Stimulated activated CD4-positive, alpha-beta T cell treated with anti-CD3 and anti-CD28 coated beads, Interleukin-4, amount 100 ng/mL, for 24 hours (primary cell): ENCODE measurements at regions not wholly inside any gene's neighbourhood (a gene's known extent, or its start where the extent isn't known, plus 50 kb on each side); places are given as distances from the start of the nearest gene placed in this dataset.

Experiments
- DNase-seq: peaks from one replicate; pipeline ENCODE4 v3.0.0-alpha.2; 2020

DNA sequence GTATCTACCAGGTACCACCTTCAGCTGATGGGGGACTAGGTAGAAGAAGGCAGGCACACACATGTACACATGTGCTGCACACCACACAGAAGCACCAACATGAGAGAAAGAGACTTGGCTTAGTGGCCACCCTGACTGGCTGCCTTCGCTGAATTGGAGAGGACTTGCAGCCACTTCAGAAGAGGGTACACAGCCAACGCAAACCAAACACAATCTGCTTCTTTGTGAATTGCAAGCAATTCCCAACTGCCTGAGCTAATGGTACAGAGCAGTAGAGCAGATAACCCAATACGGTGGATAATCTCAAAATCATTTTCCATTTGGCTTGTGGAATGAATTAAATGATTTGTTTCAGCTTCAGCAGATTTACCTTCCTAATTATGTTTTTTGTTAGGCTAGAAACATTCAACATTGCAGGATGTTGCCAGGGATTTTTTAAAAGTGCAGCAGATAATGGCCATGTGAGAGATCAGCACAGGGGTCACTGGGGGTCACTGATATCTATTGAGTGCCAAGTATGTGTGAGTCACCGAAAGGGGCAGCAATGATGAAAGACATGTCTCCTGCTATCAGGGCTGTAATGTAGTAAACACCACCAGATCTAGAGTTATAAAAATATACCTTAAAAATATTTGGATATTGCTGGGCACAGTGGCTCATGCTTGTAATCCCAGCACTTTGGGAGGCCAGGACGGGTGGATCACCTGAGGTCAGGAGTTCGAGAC lies 652.6 kb downstream of the BCL11A start:
- no peak for DNase-seq

DNA sequence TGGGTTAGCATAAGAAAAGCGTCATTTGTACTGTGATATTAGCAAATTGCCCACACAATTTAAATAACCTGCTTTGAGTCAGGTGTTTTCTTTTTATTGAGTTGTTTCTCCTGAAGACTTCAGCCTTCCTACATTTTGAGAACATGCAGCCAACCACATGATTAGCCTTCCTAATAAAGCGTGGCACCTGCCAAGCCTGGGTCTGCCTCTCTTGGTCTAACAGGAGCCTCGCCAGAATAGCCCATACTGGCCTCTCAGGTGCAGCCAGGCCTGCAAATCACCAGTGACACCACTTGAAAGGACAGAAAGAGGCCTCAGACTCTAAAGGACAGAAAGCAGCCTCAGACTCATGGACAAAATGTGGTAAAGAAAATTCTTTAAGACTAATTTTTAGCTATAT lies 653.8 kb downstream of the BCL11A start:
- DNase-seq = no peak

DNA sequence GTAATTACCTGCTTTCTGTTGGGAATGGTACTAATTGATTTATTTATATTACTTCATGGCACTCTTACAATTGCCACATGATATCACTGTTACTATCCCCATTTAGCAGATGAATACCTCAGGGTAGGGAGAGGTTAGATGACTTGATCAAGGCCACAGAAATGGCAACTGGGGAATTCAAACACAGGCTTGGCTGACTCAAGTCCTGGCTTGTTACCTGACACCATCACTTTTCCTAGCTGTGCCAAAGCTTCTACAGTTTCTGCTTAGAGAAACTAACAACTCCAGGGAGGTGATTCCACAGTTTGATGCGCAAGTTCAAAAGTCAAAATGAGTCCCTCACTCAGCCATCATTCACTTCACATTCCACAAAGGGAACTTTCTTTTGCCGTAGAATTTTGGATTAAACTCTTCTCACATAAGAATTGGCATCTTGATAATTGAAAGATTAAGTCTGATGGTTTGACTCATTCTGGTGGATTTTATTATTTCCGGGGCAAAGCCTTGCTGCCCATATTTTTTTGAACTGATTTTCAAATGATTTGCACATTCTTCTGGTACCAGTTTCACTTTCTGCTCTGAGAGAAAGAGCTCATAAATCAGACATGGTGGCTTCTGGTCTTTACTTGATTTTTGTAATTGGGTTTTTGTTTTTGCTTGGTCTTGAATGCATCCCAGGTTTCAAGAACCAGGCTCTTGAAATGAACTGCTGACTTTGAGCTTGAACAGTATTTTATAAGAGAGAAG lies 656.8 kb downstream of the BCL11A start:
- no peak for DNase-seq

DNA sequence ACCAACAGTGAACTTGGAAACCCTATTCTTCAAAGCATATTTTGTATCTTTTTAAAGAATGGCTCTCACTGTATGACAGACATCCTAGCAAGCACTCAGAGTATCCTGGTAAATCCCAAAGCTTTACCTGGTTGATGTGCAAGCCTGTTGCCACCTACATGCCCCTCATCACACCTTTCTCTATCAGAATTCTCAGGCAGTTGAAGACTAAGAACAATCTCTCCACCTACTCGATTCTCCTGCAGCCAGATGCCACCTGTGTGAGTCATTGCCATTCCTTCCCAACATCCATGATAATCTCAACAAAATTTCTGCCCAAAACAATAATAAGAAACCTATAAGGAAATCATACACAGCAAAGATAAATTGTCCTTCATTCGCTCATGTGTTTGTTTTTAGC lies 659.8 kb downstream of the BCL11A start:
- no peak for DNase-seq

DNA sequence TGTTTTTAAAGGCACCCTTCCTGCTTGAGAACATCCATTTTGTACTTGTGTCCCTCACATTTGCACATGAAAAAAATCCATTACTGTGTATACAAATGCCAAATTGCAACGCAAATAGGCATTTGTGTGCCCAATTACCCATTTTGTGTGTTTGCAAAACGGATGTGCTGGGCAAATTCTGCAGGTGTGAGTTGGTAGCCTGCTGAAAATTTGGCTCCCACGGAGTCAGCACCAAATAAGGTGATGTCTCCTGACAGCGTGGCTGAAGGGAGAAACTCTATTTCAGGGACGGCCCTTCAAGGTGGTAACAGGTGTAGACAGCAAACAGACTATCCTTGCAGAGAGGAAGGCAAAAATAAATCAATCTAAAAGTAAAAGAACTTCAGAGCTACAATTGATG lies 661.1 kb downstream of the BCL11A start:
- DNase-seq = no peak

DNA sequence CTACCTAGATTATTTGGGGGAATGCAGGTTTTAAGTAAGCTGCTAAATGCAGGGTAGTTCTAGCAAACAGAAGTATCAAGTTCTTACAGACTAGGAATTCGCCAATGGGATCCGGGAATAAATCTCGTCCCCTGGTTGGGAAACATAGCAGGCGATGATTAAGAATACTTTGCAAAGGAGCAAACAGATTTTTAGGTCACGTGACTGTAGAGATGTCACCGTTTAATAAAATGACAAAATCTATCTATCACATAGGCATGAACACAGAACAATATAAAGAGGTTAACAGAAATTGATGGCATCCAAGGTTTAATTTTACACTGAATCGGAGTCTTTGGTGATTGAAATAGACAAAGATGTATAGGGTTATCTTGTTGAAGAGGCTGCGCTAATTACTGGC lies 664.1 kb downstream of the BCL11A start:
- no peak for DNase-seq

DNA sequence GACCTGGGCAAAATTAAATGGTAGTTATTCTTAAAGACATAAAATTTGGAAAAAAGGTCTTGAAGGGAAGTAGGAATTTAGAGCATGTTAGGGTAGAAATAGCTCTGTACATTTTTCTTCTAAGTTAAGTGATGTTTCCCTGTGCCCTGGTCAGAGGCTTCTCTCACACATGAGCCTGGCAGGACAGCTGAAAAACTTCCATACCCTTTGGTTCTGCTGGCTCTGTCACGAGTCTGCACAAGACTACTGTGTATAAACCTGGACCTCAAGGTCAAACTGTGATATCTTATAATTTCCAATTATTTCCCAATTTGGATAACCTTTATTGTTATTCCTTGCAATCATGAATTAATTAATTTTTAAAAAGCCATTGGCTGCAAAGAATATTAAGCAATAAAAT lies 664.7 kb downstream of the BCL11A start:
- DNase-seq = no peak

DNA sequence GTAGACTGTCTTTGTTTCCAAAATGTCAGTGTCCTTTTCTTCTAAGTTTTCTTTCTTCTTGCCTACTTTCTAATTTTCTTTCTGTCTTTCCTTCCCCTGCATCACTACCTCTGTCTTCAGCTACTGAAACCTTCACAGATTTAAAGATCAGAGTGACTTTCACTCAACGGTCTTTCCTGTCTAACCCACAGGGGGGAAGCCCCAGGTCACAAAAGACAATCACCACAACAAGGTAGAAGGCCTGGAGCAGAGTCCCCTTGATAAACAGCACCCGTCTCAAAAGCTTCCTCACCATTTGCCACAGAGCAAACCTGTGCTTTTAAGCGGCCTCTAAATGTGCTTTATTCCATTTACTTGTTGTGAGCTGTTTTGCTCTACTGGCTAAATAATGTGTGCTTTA lies 665.4 kb downstream of the BCL11A start:
- peak; percentile 22 for DNase-seq

DNA sequence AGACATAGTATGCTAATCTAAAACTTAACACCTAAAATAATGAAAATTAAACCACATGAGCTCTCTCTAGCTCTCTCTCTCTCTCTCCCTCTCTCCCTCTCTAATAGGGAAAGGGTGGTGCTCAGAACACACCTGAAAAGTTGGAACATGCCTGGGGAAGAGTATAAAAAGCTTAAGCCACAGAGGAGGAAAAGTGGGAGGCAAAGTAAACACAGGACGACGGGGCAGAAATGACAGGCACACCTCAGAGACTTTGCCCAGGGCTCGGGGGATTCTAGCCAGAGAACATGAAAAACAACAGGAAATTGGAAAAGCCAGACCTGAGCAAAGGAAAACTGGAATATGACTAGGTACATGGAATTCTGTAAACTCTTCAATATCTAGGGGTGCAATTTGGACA lies 666.1 kb downstream of the BCL11A start:
- no peak for DNase-seq

DNA sequence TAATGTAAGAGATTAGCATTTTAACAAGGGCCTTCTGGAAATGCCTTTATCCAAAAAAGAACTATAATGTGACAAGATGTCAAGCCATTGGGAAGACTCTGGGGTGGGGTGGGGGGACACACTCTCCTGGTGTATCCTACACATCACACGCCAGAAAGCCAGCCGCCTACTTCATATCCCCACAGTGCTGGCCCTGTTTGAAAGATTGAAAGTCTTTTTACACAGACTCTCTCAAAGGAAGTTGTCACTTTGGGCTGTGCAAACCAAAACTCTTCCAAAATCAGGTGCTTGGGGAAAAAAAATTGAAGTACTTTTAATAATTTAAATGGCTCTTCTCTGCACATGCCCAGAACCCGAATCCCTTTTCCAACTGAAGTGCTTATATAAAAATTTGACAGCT lies 666.7 kb downstream of the BCL11A start:
- no peak for DNase-seq

DNA sequence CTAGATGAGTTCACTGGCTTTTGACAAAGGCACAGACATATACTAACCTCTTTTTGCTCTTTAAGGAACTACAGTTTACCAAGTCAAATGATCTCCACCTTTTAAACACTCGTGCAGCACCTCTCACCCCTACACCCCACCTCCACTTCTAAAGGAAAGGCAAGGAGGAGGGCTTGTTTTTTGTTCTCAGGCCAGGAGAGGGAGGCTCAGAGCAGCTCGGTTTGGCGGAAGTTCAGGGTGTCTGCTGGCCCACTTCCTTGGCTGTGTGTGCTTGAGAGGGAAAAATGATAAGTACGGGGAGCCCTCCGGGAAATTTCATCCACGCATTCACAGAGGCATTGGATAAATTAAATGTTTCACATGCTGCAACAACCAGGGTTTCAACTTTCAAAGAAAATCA lies 667.9 kb downstream of the BCL11A start:
- no peak for DNase-seq

DNA sequence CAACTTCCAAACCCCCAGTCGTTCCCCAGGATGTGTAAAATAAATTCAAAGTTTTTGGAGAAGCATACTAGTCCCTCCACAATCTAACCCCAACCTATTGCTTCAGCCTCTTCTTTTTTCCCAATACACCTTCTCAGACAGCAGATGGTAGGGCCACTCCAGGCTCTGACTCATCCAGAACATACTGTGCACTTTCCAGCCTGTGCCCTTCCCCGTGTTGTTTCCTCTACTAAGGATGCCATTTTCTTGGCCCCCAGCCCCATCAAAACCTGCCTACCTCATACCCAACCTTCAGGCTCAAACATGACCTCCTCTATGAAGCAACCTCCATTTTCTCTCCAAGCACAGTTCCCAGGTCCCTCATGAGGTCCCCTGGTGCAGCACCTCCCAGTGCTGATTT lies 669.3 kb downstream of the BCL11A start:
- no peak for DNase-seq

DNA sequence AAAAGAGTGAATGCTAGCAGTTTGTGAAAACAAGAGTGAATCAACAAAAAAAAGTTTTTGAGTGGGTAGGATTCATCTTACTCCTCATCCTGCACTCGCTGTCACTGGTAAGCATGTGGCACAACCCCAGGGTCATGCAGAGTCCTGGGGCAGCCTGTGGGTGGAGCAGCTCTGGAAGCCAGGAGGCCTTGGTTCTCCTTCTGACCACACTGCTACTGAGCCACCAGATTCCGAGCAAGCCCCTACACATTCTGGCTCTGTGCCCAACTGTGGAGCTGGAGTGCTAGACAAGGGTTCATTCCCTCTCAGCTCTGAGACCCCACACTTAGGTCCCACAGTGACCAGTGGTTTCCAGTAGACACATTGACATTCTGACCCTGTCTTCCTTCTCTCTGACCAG lies 670.6 kb downstream of the BCL11A start:
- DNase-seq = no peak

DNA sequence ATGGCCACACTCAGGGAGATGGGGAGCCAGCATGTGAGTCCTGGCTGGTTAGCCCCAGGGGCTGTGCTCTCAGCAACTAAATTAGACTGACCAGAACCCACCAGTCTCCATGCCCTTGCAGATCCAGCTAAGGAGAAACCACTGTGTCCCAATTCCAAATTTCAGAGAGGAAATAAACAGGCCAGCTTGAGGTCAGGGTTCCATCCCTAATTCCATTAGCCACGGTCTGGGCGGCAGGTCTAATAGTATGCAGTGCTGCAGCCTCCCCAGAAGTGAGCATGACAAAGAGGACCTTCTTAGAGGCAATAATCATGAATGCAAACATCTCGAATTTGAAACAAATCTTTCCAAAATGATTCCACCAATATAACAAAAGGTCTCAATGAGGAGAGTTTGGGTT lies 671.2 kb downstream of the BCL11A start:
- no peak for DNase-seq

DNA sequence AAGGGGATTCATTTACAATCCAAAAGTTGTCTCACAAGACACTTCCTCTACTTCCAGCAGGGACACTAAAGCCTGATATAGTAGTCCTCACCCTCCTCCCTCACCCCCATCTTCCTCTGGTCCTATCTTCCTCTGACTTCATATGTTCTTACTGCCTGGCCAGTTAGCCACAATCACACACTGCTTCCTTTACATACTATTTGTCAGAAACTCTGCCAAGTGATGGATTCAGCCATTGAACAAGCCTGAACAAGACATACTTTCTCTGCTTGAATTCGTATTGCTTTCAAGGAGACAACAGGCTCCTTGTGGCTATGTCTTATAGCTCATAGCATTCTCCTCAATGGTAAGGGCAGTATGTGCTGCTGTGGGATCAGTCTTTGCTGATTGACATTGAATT lies 672.2 kb downstream of the BCL11A start:
- DNase-seq = no peak

DNA sequence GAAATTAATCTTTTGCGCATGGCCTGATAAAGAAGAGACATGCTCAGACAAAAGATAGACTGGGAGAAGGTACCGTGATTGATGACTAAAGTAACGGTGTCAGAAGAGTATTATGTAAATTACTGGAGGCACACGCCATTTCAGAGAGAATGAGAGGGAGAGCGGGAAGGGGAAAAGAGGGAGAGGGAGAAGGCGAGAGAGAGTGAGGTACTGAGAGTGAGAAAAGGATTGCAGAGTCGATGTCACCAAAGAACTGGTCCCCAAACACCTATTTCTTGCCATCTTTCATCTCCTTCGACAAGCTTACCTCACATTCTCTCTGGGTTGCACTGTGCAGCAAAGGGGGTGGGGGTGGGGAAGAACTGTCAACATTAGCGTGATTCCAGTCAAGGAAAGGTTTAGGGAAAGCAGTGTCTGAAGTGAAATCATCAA lies 673.7 kb downstream of the BCL11A start:
- DNase-seq = no peak

DNA sequence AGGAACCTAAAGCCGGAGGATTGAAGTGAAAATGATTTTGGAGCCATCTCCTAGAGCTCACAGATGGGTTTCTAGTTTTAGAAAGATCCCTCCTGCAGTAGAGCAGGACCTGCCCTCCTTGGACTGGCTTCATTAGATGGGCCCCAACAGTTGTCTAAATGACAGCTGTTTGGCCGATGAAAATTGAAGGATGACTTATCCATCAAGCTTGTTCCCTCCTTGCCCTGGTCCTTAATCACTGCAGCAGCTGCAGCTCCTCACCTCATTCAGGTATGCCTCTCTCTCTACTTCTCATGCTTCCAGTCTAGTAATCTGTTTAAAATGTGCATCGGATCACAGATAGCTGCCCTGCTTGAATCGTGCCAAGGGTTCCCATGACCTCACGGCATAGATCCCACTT lies 677.6 kb downstream of the BCL11A start:
- DNase-seq = no peak

DNA sequence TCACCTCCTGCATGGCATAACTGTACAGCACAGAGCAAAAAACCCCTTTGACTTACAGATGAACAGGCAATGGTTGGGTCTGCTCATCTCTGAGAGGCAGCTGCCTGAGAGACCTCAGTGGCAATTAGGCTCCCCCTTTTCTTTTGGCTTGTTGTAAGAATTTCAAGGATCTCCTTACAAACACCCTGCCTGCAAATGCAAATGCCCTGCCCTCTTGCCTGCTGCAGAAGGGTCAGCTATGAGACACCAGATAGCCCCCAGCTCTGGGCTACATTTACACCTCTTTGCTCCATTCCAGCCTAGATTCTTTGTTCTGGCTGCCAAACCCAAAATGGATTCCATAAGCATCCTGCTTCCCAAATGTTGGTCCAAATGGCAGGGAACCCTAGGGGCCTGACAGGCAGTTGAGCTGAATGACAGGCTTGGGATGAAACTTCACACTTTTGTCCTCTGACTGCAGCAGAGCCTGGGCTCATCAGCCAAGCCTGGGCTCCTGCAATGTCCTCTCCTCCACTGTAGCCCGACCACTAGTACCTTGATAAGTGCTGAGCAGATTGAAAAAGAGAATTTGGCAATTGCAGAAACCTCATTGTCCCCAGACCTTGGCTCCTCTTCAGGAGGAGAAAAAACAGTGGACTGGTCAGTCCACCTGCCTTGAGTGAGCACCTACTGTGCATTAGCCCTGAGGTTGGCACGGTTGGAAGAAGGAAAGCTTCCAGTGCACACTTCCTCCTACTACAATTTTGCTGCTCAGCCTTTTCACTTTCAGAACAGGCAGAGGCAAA lies 678.3 kb downstream of the BCL11A start:
- DNase-seq = no peak

DNA sequence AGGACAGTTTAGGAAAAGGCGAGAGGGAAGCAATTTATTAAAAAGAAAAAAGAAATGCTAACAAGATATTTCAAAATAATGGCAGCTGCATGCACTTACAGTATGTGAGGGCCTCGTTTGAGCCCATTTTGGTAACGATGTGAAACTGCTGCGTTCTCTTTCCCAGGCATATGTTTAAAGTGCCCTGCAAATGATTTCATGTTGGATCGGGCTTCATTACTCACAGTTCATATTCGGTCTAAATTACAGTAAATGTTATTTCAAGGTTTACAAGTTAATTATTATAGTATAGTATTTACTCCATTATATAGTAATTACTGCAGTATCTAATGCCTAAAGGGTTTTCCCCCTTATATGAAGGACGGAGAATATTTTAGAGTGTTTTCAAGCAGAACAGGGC lies 679.1 kb downstream of the BCL11A start:
- DNase-seq = no peak

DNA sequence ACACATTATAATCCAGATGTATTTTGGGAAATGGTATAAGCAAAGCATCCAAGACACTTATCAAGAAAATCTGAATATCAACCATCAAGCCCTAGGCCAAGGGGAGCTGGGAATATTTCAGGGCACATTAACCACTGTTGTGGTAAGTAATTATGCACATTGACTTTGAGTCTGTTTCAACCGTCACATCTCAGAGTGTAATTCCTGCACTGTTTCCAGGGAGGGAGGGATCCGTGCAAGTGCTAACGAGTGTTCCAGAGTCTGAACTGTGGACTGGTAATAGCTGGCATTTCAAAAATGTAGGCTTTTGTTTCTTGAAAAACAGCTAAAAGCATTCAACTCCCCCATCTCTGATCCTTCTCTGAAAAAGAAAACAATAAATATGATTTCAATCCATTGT lies 681.6 kb downstream of the BCL11A start:
- DNase-seq = no peak

DNA sequence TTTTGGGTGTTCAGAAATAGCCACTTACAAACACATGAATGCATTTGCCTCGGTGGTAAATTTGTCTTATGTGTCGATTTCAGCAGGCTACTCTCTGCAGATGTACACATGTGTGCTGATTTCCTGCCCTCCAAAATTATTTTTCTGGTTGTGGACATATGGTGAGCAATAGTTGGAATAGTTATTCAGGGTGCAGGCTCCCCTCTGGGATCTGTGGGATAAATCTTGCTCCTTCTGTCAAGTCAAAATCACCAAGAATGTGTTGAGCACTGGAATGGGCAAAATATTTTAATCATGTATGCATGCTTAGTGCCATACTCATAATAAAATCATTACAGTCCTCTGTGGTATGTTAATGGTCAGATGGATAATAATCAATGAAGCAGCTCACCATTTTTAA lies 684.5 kb downstream of the BCL11A start:
- no peak for DNase-seq

DNA sequence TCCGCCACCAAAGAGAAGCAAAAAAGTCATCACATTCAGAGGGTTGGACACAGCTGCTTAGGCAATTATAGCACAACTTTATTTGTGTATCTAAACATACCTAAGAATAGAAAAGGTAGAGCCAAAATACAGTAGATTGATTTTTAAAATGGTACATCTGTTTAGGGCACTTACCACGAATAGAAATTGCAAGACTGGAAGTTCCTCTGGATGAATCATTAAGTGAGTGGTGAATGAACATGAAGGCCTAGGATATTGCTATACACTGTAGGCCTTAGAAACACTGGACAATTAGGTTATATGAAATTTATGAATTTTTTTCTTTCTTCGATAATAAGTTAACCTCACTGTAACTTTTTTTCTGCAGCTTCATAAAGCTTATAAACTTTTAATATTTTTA lies 687.0 kb downstream of the BCL11A start:
- no peak for DNase-seq

DNA sequence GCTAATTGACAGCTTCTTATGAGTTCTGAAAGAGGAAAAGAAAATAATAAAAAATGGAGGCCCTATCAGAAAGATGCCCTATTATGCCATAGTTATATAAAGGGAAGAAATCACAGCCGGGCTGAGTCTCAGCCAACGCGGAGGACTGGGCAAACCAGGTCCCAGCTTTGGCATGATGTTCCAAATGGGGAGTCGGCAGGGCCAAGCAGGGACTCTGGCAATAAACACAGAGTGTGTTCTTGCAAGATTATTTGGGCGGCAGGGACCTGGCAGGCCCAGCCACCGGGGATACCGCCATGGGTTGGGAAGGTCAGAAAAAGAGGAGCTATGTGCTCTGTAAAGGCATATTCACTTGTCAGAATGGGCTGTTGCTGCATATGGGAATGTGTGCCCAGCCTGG lies 694.9 kb downstream of the BCL11A start:
- no peak for DNase-seq

DNA sequence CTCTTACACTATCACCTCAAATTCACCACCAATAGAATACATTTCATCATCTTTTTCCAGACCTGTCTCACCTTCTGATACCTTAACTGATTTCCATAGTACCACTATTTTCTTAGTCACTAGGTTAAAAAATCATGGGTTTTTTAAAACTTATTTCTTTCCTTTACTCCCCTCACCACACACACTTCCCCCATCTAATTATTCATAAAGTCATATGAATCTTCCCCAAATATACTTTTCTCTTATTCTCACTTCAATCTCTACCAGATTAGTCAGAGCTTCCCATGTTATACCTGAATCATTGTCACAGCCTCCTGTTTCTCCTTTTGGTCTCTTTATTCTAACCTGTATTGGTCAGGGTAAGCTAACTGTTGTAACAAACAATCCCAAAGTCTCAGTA lies 696.3 kb downstream of the BCL11A start:
- DNase-seq = no peak
